Neutrophil (primary cell): ENCODE measurements at regions not wholly inside any gene's neighbourhood (a gene's known extent, or its start where the extent isn't known, plus 50 kb on each side); places are given as distances from the start of the nearest gene placed in this dataset.

Experiments
- H3K27ac ChIP-seq: fragments of 200-600 bp; sonication (generic); 2 replicates; pipeline ENCODE4 v1.5.1; 2016; ENCODE audit warnings: mild to moderate bottlenecking, moderate library complexity
- H3K27me3 ChIP-seq: fragments of 200-600 bp; sonication (generic); 2 replicates; pipeline ENCODE4 v1.6.0; 2016; ENCODE audit warnings: mild to moderate bottlenecking
- H3K36me3 ChIP-seq: fragments of 200-600 bp; sonication (generic); 2 replicates; pipeline ENCODE4 v1.5.1; 2017
- H3K4me1 ChIP-seq, 2 experiments: fragments of 200-600 bp in 1 of 2; sonication (generic) in 1 of 2; 1 replicate in 1 of 2; 2 replicates in 1 of 2; pipeline versions ENCODE4 v1.5.1 to v1.6.1; 2013 to 2016; ENCODE audit warnings: low read depth in 1 of 2, low read length in 1 of 2, mild to moderate bottlenecking in 1 of 2, moderate library complexity in 1 of 2; ENCODE audit not compliant: control insufficient read depth in 1 of 2, insufficient read depth in 1 of 2
- H3K4me3 ChIP-seq, 2 experiments: fragments of 200-600 bp in 1 of 2; sonication (generic) in 1 of 2; 1 replicate in 1 of 2; 2 replicates in 1 of 2; pipeline ENCODE4 v1.5.1; 2013 to 2016; ENCODE audit warnings: low read depth in 1 of 2, low read length in 1 of 2, mild to moderate bottlenecking in 1 of 2, moderate library complexity in 1 of 2
- H3K9me3 ChIP-seq: fragments of 200-600 bp; sonication (generic); 2 replicates; pipeline ENCODE4 v1.5.1; 2016
- TF ChIP-seq, protein P1 (sequence below): fragments of 200-600 bp; sonication (generic); IDR thresholded peaks from 2 replicates; pipeline ENCODE4 v1.5.1; 2016; ENCODE audit warnings: antibody characterized with exemption

DNA sequence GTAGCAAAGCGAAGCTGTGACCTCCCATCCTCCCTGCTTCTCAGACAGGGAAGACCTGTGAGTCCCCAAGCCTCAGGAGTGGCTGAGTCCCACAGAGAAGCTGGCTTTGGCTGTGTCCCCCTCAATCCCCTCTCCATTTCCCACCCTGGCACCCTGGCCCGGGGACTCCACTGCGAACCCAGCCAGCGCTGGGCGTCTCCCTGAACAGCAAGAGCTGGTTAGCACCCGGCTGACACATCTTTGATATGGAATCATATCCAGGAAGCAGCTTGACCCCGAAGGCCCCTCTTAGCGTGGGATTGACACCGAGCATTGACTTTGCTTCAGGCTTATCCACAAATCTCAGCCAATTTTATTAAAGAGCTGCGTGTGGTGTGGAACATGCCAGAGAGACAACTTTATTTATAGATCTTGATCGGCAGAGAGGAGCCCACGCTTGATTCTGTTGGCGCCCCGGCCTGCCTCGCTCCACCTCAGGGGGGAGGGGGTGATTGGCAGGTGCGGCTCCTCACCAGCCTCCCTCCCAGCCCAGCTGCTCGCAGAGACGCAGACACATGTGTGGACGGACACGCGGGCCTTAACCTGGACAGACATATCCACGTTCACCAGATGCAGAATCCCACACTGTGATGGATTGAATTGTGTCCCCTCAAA, 120.7 kb upstream of the MVB12B start:
- Histone ChIP-seq H3K36me3 (no peaks in the 10 kb centered on the region), H3K27me3 (peaks cover 26% of the 10 kb centered on the region), H3K27ac (no peak overlapping the region), H3K4me1 (peaks cover 0 to 5% of the 10 kb centered on the region in 2 experiments), H3K4me3 (no peak overlapping the region), H3K9me3 (no peaks in the 10 kb centered on the region)
- TF ChIP-seq, protein P1, sequence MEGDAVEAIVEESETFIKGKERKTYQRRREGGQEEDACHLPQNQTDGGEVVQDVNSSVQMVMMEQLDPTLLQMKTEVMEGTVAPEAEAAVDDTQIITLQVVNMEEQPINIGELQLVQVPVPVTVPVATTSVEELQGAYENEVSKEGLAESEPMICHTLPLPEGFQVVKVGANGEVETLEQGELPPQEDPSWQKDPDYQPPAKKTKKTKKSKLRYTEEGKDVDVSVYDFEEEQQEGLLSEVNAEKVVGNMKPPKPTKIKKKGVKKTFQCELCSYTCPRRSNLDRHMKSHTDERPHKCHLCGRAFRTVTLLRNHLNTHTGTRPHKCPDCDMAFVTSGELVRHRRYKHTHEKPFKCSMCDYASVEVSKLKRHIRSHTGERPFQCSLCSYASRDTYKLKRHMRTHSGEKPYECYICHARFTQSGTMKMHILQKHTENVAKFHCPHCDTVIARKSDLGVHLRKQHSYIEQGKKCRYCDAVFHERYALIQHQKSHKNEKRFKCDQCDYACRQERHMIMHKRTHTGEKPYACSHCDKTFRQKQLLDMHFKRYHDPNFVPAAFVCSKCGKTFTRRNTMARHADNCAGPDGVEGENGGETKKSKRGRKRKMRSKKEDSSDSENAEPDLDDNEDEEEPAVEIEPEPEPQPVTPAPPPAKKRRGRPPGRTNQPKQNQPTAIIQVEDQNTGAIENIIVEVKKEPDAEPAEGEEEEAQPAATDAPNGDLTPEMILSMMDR = no peak

DNA sequence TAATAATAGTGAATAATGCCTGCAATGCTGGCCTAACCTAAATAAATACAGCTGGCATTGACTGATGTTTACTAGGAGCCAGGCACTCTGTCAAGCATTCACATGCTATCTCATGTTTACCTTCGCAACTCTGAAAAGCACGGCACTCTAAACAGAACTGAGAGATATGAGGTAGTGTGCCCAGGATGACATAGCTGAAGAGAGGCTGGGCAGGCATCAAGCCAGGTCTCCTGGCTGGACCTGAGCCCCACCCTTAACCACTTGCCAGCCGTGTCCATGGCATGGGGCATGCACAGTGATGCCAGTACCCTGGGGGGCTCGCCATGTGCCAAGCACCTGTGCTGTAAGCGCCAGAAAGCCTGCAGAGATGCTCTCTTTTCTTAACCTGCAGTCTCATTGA, 119.4 kb upstream of the MVB12B start:
- H3K36me3 ChIP-seq = no peaks in the 10 kb centered on the region
- no peaks in the 10 kb centered on the region for H3K9me3 ChIP-seq
- H3K4me3 ChIP-seq = no peak overlapping the region
- peaks cover 26% of the 10 kb centered on the region for H3K27me3 ChIP-seq
- H3K27ac ChIP-seq = no peak overlapping the region
- H3K4me1 ChIP-seq = peaks cover 0 to 9% of the 10 kb centered on the region in 2 experiments
- TF ChIP-seq, protein P1 = no peak

DNA sequence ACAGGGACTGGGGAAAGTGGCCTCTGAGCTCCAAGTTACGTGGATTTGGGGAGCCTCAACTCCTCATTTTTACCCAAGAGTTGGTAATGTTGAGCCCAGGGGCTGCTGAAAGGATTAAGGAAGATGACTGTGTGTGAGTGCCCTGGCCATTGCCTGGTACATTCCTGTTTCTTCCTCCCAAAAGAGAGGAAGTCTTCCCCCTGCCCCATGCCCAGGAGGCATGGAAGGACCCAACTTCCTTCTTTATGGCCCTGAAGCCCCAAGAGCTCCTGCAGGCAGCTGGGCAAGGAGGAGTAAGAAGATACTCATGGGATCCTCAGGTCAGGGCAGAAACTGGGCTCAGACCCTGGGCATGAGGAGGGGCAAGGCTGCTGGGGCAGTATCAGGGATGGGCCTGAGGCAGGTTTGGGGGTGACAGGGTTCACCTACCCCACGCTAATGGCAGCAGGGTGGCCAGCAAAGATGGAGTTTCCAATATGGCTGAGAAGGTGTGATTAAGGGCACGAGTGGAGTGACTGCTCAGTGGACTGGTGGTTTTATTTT, 118.3 kb upstream of the MVB12B start:
- no peaks in the 10 kb centered on the region for H3K36me3 ChIP-seq
- H3K9me3 ChIP-seq = no peaks in the 10 kb centered on the region
- no peak overlapping the region for H3K4me3 ChIP-seq
- H3K27me3 ChIP-seq = peaks cover 24% of the 10 kb centered on the region
- no peak overlapping the region for H3K27ac ChIP-seq
- peaks cover 0 to 9% of the 10 kb centered on the region in 2 experiments for H3K4me1 ChIP-seq
- TF ChIP-seq, protein P1 = no peak

DNA sequence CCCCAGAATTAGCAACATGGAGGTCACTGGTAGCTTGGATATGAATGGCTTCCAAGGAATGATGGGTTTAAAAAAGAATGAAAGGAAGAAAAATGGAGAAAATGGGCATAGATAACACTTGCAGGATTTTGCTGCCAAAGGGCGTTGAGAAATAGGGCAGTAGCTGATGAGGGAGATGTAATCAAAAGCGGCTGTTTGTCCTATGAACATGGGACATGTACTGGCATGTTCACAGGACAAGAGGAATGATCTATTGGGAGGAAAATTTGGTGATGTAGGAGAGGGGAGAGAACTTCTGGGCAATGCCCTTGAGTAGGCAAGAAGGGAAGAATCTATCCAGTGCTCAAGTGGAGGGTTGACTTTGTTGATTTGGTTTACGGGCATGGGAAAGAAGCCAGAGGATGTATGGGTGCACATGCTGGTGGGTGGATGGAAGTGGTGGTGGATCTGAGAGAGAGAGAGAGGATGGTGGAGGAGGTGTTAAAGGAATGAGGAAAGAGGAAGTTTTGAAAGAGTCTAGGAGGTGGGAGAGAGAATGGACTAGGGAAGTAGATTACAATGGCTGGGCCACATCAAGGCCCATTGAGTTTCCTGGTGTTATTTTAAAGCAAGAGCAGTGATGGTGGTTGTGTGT, 115.1 kb upstream of the MVB12B start:
- H3K27me3 ChIP-seq = peaks cover 24% of the 10 kb centered on the region
- no peak overlapping the region for H3K4me3 ChIP-seq
- peaks cover 0 to 4% of the 10 kb centered on the region in 2 experiments for H3K4me1 ChIP-seq
- TF ChIP-seq, protein P1 = no peak
- H3K9me3 ChIP-seq = no peaks in the 10 kb centered on the region
- H3K27ac ChIP-seq = no peak overlapping the region
- no peaks in the 10 kb centered on the region for H3K36me3 ChIP-seq

DNA sequence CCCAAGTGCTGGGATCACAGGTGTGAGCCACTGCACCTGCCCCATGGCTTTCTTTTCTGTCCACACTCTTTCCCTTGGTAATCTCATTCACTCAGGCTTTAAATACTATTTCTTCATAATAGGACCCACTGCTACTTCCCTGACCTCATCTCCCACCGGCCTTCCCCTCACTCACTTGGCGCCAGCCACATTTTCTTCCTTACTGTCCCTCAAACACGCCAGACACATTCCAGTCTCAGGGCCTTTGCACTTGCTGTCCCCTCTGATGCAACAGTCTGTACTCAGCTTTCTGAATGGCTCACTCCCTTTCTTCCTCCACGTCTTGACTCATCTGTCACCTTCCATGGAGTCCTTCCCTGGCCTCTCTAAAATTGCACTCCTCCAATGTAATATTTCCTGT, 111.1 kb upstream of the MVB12B start:
- no peaks in the 10 kb centered on the region for H3K36me3 ChIP-seq
- no peak overlapping the region for H3K27ac ChIP-seq
- TF ChIP-seq, protein P1 = no peak

More for the DNA sequence above, 111.1 kb upstream of the MVB12B start:
- Histone ChIP-seq H3K4me1 (peaks cover 0 to 4% of the 10 kb centered on the region in 2 experiments), H3K4me3 (no peak overlapping the region), H3K9me3 (no peaks in the 10 kb centered on the region), H3K27me3 (peaks cover 51% of the 10 kb centered on the region)
